Loucy (cell line): ENCODE measurements at regions not wholly inside any gene's neighbourhood (a gene's known extent, or its start where the extent isn't known, plus 50 kb on each side); places are given as distances from the start of the nearest gene placed in this dataset.

Experiments
- H2AFZ ChIP-seq: fragments of 200-600 bp; sonication (generic); 2 replicates; pipeline ENCODE4 v1.6.0; 2016; ENCODE audit warnings: antibody characterized with exemption, mild to moderate bottlenecking, low read length, moderate library complexity
- H3F3A ChIP-seq: fragments of 200-600 bp; 2 replicates; pipeline ENCODE4 v1.6.0; 2016; ENCODE audit warnings: antibody characterized with exemption, low read depth, mild to moderate bottlenecking
- H3K27me3 ChIP-seq: fragments of 200-600 bp; sonication (generic); 2 replicates; pipeline ENCODE4 v1.6.1; 2014; ENCODE audit warnings: low read length, mild to moderate bottlenecking; ENCODE audit not compliant: insufficient read depth, poor library complexity, severe bottlenecking
- H3K36me3 ChIP-seq: fragments of 200-600 bp; sonication (generic); 2 replicates; pipeline ENCODE4 v1.6.1; 2016; ENCODE audit warnings: low read length; ENCODE audit not compliant: insufficient read depth
- H3K4me1 ChIP-seq: fragments of 200-600 bp; sonication (generic); 2 replicates; pipeline ENCODE4 v1.5.1; 2014; ENCODE audit warnings: low read length, mild to moderate bottlenecking; ENCODE audit not compliant: insufficient read depth, poor library complexity, severe bottlenecking
- H3K4me2 ChIP-seq: fragments of 200-600 bp; sonication (generic); 2 replicates; pipeline ENCODE4 v1.6.0; 2014; ENCODE audit warnings: antibody characterized with exemption, low read length, low read depth, mild to moderate bottlenecking; ENCODE audit not compliant: poor library complexity, severe bottlenecking
- H3K4me3 ChIP-seq: fragments of 200-600 bp; sonication (generic); 2 replicates; pipeline ENCODE4 v1.5.1; 2014; ENCODE audit warnings: low read length, mild to moderate bottlenecking, mixed read lengths; ENCODE audit not compliant: poor library complexity, severe bottlenecking
- H3K79me2 ChIP-seq: fragments of 200-600 bp; sonication (generic); 2 replicates; pipeline ENCODE4 v1.6.1; 2014; ENCODE audit warnings: low read length; ENCODE audit not compliant: insufficient read depth
- H3K9ac ChIP-seq: fragments of 200-600 bp; sonication (generic); 2 replicates; pipeline ENCODE4 v1.6.0; 2014; ENCODE audit warnings: mild to moderate bottlenecking, low read depth, low read length, moderate library complexity; ENCODE audit not compliant: poor library complexity, severe bottlenecking
- H3K9me2 ChIP-seq: fragments of 200-600 bp; sonication (generic); replicated peaks from 2 replicates; pipeline ENCODE4 v1.6.1; 2016; ENCODE audit warnings: low read depth, low read length, mixed read lengths
- H3K9me3 ChIP-seq: fragments of 200-600 bp; sonication (generic); 2 replicates; pipeline ENCODE4 v1.6.1; 2014; ENCODE audit warnings: mild to moderate bottlenecking, antibody characterized with exemption, low read length, low read depth; ENCODE audit not compliant: insufficient read depth
- H4K20me1 ChIP-seq: fragments of 200-600 bp; sonication (generic); 2 replicates; pipeline ENCODE4 v1.6.0; 2014; ENCODE audit warnings: antibody characterized with exemption, low read length, mild to moderate bottlenecking; ENCODE audit not compliant: insufficient read depth, poor library complexity, severe bottlenecking
- CTCF ChIP-seq: fragments of 200-600 bp; sonication (generic); conservative IDR thresholded peaks from 2 replicates; pipeline ENCODE4 v1.5.1; 2014; ENCODE audit warnings: mild to moderate bottlenecking, antibody characterized with exemption, low read length
- EZH2phosphoT487 ChIP-seq: fragments of 200-600 bp; IDR thresholded peaks from 2 replicates; pipeline ENCODE4 v1.6.1; 2018; ENCODE audit warnings: antibody characterized with exemption, mild to moderate bottlenecking, moderate library complexity, borderline replicate concordance

GRCh38 chr3:117404730-117405129, 695.2 kb downstream of the TUSC7 start:
- Histone ChIP-seq H3K27me3 (no peaks in the 10 kb centered on the region), H3K79me2 (no peaks in the 10 kb centered on the region), H3K4me1 (no peaks in the 10 kb centered on the region), H3K4me3 (no peak overlapping the region), H3K36me3 (no peaks in the 10 kb centered on the region), H3F3A (no peaks in the 10 kb centered on the region), H3K9me2 (no peaks in the 10 kb centered on the region), H3K4me2 (no peak overlapping the region), H3K9ac (no peak overlapping the region), H2AFZ (no peak overlapping the region), H4K20me1 (no peaks in the 10 kb centered on the region), H3K9me3 (no peaks in the 10 kb centered on the region)
- TF ChIP-seq EZH2phosphoT487, result no peak
- TF ChIP-seq CTCF, result no peak

- Histone ChIP-seq H3K4me1 (no peaks in the 10 kb centered on the region), H3K4me3 (no peak overlapping the region), H3K79me2 (no peaks in the 10 kb centered on the region), H3K9me2 (no peaks in the 10 kb centered on the region), H3K27me3 (no peaks in the 10 kb centered on the region), H4K20me1 (no peaks in the 10 kb centered on the region), H3F3A (no peaks in the 10 kb centered on the region), H3K36me3 (no peaks in the 10 kb centered on the region), H3K4me2 (no peak overlapping the region), H2AFZ (no peak overlapping the region), H3K9me3 (no peaks in the 10 kb centered on the region), H3K9ac (no peak overlapping the region)
- TF ChIP-seq CTCF (no peak), EZH2phosphoT487 (no peak)
These were observed 695.8 kb downstream of the TUSC7 start for GRCh38 chr3:117405359-117405758.

DNA sequence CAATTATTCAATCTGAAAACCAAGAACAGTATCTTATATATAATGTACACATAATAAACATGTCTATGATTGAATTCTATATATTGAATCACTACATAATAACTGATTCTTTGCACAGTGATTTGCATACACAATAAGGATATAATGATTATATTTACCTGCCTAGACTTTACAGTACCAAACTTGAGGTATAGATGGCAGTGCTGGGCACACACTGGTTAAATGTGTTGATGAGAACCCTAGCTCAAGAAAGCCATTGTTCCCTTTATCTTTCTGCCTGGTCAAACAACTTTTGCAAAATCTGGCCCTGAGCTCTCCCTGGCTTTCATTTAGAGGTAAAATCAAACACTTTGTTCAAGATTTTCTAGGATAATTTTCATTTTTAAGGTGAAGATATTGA, 697.7 kb downstream of the TUSC7 start:
- H3K4me2 ChIP-seq, result no peak overlapping the region
- no peak overlapping the region for H3K4me3 ChIP-seq
- H3K36me3 ChIP-seq, result no peaks in the 10 kb centered on the region
- no peaks in the 10 kb centered on the region for H3K27me3 ChIP-seq
- H3F3A ChIP-seq, result no peaks in the 10 kb centered on the region
- no peaks in the 10 kb centered on the region for H3K79me2 ChIP-seq
- H2AFZ ChIP-seq, result no peak overlapping the region
- TF ChIP-seq EZH2phosphoT487 (no peak), CTCF (peak; percentile 36)
- H3K4me1 ChIP-seq, result no peaks in the 10 kb centered on the region
- no peaks in the 10 kb centered on the region for H3K9me2 ChIP-seq
- H3K9ac ChIP-seq, result no peak overlapping the region
- H3K9me3 ChIP-seq, result no peaks in the 10 kb centered on the region
- H4K20me1 ChIP-seq, result no peaks in the 10 kb centered on the region
